Daoy (cell line): ENCODE measurements at regions not wholly inside any gene's neighbourhood (a gene's known extent, or its start where the extent isn't known, plus 50 kb on each side); places are given as distances from the start of the nearest gene placed in this dataset.
A peak's percentile ranks its signal among the peaks of the same experiment; 100 is the strongest.

Experiments
- DNase-seq: peaks from one replicate; pipeline ENCODE4 v3.0.0-alpha.2; 2015; ENCODE audit warnings: low read depth

DNA sequence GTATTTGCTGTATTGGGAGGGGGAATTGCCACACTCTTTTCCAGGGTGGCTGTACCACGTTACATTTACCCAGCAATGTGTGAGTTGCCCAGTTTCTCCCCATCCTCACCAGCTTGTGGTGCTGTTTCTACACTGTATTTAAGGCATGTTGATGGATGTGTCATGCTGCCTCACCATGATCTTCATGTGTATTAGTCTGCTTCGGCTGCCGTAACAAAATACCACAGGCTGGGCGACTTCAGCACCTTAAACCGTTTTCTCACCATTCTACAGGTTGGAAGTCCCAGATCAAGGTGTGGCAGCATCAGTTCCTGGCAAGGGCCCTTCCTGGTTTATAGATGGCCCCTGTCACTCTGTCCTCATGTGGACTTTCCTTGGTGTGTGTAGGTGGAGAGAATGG lies 169.7 kb downstream of the IGLL1 start:
- no peak for DNase-seq

GRCh38 chr22:23409976-23410375 lies 170.1 kb downstream of the IGLL1 start:
- DNase-seq, result no peak

DNA sequence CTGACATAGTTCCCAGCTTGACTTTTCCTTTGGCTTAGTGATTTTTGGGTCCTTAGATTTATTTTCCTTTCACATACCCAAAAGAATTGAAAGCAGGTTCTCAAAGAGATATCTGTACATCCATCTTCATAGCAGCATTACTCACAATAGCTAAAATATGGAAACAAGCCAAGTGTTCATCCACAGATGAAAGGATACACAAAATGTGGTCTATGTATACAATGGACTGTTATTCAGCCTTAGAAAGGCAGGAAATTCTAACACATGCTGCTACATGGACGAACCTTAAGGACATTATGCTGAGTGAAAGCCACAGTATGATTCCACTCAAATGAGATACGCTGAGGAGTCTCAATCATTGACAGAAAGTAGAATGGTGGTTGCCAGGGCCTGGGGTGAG lies 171.8 kb downstream of the IGLL1 start:
- DNase-seq, result no peak

- no peak for DNase-seq
These were observed 174.7 kb downstream of the IGLL1 start for GRCh38 chr22:23405366-23405851.

- DNase-seq, result peak; percentile 47
These were observed 175.3 kb downstream of the IGLL1 start for GRCh38 chr22:23404689-23405365.

GRCh38 chr22:23403720-23404688 lies 176.1 kb downstream of the IGLL1 start:
- DNase-seq, result no peak

GRCh38 chr22:23403152-23403719 lies 176.9 kb downstream of the IGLL1 start:
- no peak for DNase-seq

GRCh38 chr22:23402275-23403151 lies 177.6 kb downstream of the IGLL1 start:
- peak; percentile 82 for DNase-seq

DNA sequence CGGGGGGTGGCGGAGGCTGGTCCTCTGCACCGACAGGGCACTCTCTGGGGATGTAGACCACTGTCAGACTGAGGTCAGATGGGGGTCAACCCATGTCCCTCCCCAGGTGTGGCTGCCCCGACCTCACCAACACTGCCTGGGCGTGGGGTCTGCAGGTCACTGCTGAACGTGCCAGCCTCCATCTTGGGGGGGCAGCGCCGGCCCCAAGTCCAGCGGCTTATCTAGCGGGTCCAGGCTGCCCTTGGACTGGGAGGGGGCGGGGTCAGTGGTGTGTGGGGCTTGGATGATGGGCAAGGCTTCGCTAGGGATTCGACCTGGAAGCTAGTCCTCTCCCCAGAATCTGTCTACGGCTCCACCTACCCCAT lies 178.2 kb downstream of the IGLL1 start:
- no peak for DNase-seq

GRCh38 chr22:23401111-23401909 lies 178.8 kb downstream of the IGLL1 start:
- peak; percentile 80 for DNase-seq

DNA sequence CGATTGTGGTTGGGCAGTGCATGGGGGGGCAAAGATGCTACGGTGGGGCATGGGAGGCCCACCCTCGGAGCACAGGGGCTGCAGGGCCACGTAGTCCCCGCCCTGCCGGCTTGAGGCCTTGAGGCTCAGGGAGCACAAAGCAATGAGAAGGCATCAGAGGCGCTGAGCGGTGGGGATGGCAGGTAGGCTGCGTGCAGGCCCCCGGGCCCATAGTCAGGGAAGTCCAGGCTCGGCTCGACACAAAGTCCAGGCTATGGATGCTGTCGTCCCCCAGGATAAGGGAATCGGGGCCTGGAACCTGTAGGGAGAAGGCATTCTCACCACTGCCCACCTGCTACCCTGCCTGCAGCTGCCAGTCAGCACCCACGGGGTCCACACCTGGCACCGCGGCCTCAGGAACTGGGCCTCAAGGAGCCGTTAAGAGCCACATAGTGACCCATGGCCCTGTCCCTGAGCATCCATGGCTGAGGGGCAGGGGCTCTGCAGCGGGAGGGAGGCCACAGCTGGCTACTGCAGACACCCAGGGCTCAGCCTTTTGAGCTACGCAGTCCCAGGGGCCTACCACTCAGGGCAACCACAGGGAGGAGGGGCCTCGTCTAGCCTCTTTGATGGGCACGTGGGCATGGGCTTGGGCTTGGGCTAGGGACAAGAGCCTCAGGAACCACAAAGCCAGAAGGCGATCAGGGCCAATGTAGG lies 179.7 kb downstream of the IGLL1 start:
- no peak for DNase-seq

GRCh38 chr22:23399367-23400285 lies 180.5 kb downstream of the IGLL1 start:
- DNase-seq, result no peak

DNA sequence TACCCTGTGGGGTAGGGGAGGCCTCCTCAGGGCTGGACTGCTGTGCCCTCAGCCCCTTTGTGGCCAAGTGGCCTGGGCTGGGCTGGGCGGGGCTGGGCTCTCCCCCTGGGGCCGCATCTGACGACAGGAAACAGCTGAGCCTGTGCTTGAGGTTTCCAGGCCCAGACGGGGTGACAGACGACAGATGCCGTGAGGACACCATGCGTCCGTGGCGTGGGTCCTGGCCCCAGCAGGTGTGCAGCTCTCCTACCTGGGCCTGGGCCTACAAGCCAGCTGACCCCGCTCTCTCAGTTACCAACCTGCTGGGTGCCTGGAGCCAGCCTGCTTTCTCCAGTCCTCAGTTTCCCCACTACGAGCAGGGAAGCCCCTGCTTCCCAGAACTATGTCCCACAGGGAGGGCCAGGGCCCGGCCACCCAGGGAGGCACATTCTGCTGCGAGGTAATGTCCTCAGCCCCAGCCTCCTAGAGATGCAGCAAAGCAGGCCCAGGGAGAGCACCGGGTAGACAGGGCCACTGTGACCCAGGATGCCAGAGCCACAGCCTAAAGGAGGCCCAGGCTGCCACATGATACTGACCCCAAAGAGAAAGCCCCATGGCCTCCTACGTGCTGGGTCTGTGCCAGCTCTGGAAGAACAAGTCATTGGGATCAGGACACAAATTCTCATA lies 181.3 kb downstream of the IGLL1 start:
- DNase-seq, result no peak

GRCh38 chr22:23397613-23398567 lies 182.2 kb downstream of the IGLL1 start:
- DNase-seq, result no peak

DNA sequence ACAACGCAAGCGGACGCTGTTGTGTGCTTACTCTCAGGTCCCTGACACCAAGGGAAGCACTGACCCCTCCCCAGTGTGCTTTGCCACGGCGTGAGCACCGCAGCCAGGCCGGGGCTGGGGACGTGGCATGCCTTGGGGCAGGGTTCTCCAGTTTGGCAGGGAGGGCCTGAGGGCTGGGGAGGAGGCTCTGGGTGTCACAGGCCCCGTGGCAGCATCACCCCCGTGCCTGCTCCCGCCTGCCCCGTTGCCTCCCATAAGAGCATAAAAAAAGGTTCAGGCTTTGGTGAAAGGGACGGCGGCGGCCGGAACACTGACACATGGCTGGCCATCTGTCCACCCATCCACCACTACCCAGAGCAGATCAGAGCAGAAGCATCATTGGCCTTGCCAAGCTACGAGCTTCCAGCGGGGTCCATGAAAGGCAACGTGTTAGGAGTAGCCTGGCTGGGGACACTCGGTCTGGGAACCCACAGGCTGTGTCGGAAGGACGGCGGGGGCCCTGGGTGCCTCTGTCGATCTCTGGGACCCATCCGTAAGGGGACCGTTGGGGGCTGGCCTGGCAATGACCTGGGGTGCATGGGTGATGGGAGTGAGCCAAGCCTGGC lies 183.0 kb downstream of the IGLL1 start:
- DNase-seq, result no peak

DNA sequence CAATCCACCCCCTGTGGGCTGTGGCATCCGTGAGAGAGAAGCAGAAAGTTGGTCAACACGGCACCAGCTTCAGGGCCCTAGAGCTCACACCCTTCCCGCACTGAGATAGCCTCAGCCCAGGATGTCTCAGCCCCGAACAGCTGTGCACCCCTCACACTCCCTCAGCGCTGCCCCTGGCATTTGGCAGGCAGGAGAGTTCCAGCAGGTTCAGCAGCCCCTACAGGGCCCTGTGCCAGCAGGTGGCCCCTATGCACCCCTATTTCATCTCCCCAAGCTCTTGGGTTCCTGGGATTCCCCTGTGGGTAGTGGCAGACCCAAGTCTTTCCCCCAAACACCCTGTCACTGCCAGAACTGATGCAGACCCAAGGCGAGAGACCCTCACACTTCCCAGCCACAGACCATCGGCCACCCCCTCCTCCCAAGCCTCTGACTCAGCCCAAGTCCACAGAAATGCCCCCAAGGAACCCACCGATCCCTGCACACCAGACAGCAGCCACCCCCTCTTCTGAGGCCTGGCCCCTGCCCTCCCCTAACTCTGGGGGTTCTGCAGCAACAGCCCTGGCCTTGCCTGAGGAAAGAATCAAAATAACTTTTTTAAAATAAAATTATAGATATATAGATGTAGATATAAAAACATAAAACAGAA lies 183.6 kb downstream of the IGLL1 start:
- DNase-seq, result no peak
